ENCODE measurements at regions not wholly inside any gene's neighbourhood (a gene's known extent, or its start where the extent isn't known, plus 50 kb on each side); places are given as distances from the start of the nearest gene placed in this dataset.
A peak's percentile ranks its signal among the peaks of the same experiment; 100 is the strongest.

GRCh38 chr2:12896318-12896982, 179.7 kb downstream of the TRIB2 start:
- no peaks in the 10 kb centered on the region for H3K27me3 ChIP-seq
- H3K4me1 ChIP-seq = peaks cover 8% of the 10 kb centered on the region
- H3K27ac ChIP-seq = no peak overlapping the region
- intact Hi-C loops (cut with DNase I) = no loop called here
- H3K4me3 ChIP-seq = no peak overlapping the region
- H3K9me3 ChIP-seq = no peaks in the 10 kb centered on the region
- no peaks in the 10 kb centered on the region for H3K36me3 ChIP-seq
- no peak for DNase-seq (ENCODE audit: extremely low spot score in 2 of 2)
- TF ChIP-seq CTCF (IDR thresholded peaks at IDR 0.05) = peak in 1 of 3 experiments; percentile 7
- no peak for TF ChIP-seq POLR2A (IDR thresholded peaks at IDR 0.05)
- TF ChIP-seq POLR2AphosphoS5 (IDR thresholded peaks at IDR 0.05; ENCODE audit: insufficient read depth in 1 of 2, low read depth in 1 of 2) = peak; percentile 62 to 76

DNA sequence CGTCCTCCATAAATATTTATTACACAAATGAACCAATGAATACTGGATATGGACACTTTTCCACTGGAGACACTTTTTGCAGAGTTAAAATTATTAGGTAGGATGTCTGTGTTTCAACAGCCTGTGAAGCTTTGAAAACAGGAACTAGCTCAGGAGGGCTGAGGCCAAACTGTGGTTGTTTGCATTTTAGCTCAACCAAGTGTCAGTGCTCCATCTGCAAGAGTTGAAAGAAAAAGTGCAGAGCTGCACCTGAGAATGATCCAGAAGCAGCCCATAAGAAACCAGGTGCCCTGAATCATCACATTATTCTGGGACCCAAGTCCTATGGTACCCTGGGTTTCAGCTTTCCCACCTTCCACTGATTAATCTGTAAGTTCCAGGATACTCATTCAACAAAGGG, 180.4 kb downstream of the TRIB2 start:
- no peaks in the 10 kb centered on the region for H3K27me3 ChIP-seq
- no peaks in the 10 kb centered on the region for H3K36me3 ChIP-seq
- no peak for DNase-seq (ENCODE audit: extremely low spot score in 2 of 2)
- TF ChIP-seq POLR2AphosphoS5 (IDR thresholded peaks at IDR 0.05; ENCODE audit: insufficient read depth in 1 of 2, low read depth in 1 of 2) (no peak), CTCF (IDR thresholded peaks at IDR 0.05) (no peak), POLR2A (IDR thresholded peaks at IDR 0.05) (no peak)
- H3K27ac ChIP-seq = peak overlapping the region; percentile 25
- intact Hi-C loops (cut with DNase I) = no loop called here
- H3K9me3 ChIP-seq = no peaks in the 10 kb centered on the region
- no peak overlapping the region for H3K4me3 ChIP-seq
- H3K4me1 ChIP-seq = peaks cover 8% of the 10 kb centered on the region

DNA sequence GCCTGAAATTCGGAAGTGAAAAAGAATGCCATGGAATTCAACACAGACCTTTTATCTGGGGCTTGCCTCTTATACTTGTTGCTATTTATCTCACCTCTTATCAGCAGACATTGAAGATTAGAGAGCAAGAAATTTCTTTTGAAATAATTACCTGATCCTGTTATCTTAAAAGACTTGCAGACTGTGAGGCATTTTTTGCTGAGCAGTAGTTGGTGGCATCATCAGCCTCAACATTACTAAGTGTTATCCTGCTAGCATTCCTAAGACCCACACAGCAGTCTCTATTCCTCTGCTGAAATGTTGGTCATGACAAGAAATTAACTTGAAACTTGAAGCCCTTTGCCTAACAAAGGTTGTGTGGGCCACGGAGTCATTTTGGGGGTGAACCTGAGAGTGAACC, 186.5 kb downstream of the TRIB2 start:
- no peak for DNase-seq (ENCODE audit: extremely low spot score in 2 of 2)
- TF ChIP-seq CTCF (IDR thresholded peaks at IDR 0.05) (no peak), POLR2AphosphoS5 (IDR thresholded peaks at IDR 0.05; ENCODE audit: insufficient read depth in 1 of 2, low read depth in 1 of 2) (no peak), POLR2A (IDR thresholded peaks at IDR 0.05) (no peak)
- Histone ChIP-seq H3K4me1 (no peaks in the 10 kb centered on the region), H3K4me3 (no peak overlapping the region), H3K27ac (no peak overlapping the region), H3K36me3 (no peaks in the 10 kb centered on the region), H3K27me3 (no peaks in the 10 kb centered on the region), H3K9me3 (no peaks in the 10 kb centered on the region)
- intact Hi-C loops (cut with DNase I) = loop anchor here (5.0 kb wide), 1 partner anchor 76 kb away; no protein-coding TSS in a partner anchor

GRCh38 chr2:12910431-12910830, 193.7 kb downstream of the TRIB2 start:
- no peak for DNase-seq (ENCODE audit: extremely low spot score in 2 of 2)
- TF ChIP-seq CTCF (IDR thresholded peaks at IDR 0.05) (no peak), POLR2A (IDR thresholded peaks at IDR 0.05) (no peak), POLR2AphosphoS5 (IDR thresholded peaks at IDR 0.05; ENCODE audit: insufficient read depth in 1 of 2, low read depth in 1 of 2) (no peak)
- no peaks in the 10 kb centered on the region for H3K4me1 ChIP-seq
- H3K27me3 ChIP-seq = no peaks in the 10 kb centered on the region
- intact Hi-C loops (cut with DNase I) = no loop called here
- H3K9me3 ChIP-seq = no peaks in the 10 kb centered on the region
- no peak overlapping the region for H3K4me3 ChIP-seq
- H3K27ac ChIP-seq = no peak overlapping the region
- no peaks in the 10 kb centered on the region for H3K36me3 ChIP-seq

- no peak overlapping the region for H3K4me3 ChIP-seq
- H3K36me3 ChIP-seq = no peaks in the 10 kb centered on the region
- no peak overlapping the region for H3K27ac ChIP-seq
- peaks cover 7% of the 10 kb centered on the region for H3K4me1 ChIP-seq
- TF ChIP-seq CTCF (IDR thresholded peaks at IDR 0.05) = no peak
- intact Hi-C loops (cut with DNase I) = loop anchor here (5.0 kb wide), 1 partner anchor 93 kb away; no protein-coding TSS in a partner anchor
- no peaks in the 10 kb centered on the region for H3K9me3 ChIP-seq
- no peaks in the 10 kb centered on the region for H3K27me3 ChIP-seq
- no peak for DNase-seq (ENCODE audit: extremely low spot score in 2 of 2)
Measured at GRCh38 chr2:12915787-12916186, 199.1 kb downstream of the TRIB2 start.

Measured in vagina (tissue), 2 donors.